WI38 (cell line): ENCODE measurements at regions not wholly inside any gene's neighbourhood (a gene's known extent, or its start where the extent isn't known, plus 50 kb on each side); places are given as distances from the start of the nearest gene placed in this dataset.

Source experiments
- H3K4me3 ChIP-seq: 2 replicates; pipeline ENCODE4 v1.5.1; 2011; ENCODE audit warnings: low read depth, mild to moderate bottlenecking, control low read depth, low read length
- TF ChIP-seq, protein P1 (sequence below): IDR thresholded peaks from 2 replicates; pipeline ENCODE4 v1.5.1; 2012; ENCODE audit warnings: low read depth, mild to moderate bottlenecking, control low read depth, low read length

DNA sequence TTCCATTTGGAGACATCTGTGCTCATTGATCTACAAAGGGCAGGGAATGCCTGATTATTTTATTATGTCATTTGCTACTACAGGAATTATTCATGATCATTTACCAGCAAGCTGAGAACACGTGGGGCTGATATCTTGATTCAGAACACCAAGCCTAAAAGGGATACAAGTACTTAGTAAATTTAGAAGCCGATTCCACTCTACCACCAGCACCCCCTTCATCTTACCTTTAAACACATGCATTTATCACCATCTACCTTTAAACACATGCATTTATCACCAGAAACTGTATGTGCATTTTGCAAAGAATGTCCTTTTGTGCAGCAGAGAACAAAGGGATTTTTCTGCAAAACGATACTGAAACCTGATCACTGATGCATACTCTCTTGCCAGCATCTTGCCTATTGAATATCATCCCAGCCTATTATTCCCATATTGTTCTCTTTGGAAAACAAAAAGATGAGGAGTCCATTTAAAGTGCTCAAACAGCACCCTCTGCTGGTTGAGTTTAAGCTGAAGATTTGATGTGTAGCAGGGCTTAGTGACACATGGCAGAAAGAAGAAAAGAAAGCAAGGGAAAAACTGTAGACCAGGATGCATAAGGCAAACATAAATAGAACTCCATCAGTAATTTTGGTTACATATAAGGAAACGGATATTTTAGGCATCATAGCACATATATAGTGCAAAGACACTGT lies 132.6 kb upstream of the PLEKHG7 start:
- H3K4me3 ChIP-seq, result no peak overlapping the region
- TF ChIP-seq, protein P1, sequence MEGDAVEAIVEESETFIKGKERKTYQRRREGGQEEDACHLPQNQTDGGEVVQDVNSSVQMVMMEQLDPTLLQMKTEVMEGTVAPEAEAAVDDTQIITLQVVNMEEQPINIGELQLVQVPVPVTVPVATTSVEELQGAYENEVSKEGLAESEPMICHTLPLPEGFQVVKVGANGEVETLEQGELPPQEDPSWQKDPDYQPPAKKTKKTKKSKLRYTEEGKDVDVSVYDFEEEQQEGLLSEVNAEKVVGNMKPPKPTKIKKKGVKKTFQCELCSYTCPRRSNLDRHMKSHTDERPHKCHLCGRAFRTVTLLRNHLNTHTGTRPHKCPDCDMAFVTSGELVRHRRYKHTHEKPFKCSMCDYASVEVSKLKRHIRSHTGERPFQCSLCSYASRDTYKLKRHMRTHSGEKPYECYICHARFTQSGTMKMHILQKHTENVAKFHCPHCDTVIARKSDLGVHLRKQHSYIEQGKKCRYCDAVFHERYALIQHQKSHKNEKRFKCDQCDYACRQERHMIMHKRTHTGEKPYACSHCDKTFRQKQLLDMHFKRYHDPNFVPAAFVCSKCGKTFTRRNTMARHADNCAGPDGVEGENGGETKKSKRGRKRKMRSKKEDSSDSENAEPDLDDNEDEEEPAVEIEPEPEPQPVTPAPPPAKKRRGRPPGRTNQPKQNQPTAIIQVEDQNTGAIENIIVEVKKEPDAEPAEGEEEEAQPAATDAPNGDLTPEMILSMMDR, result peak; percentile 36; the same call in 1 of the 2 replicates

GRCh38 chr12:92568691-92569090 lies 134.1 kb upstream of the PLEKHG7 start:
- TF ChIP-seq, protein P1, result no peak
- H3K4me3 ChIP-seq, result no peak overlapping the region

DNA sequence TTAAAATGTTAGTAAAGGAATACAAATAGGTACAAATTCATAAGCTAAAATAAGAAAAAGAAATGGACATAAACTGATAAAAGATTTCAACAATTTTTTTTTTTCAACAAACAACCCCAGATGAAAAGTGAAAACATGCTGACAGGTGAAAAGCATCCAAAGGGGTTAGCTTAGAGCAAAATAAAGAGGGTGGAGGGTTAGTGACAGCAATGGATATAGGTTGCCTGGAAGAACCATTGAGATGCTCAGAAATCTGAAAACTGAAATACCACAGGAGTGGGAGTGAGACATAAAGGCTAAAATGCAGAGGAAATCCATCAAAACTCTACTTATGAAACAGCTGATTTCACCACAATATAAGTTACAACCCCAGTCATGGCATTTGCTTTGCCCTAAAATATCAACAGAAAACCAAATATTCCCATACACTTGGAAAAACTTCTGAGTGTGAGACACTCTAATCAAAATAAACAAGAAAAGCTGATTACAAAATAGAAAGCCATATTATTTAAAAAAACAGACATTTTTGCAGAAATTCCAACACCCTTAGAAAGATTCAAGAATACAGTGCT lies 136.3 kb upstream of the PLEKHG7 start:
- TF ChIP-seq, protein P1, result no peak

GRCh38 chr12:92563819-92564218 lies 139.0 kb upstream of the PLEKHG7 start:
- TF ChIP-seq, protein P1, result no peak

More for the DNA sequence above, 136.3 kb upstream of the PLEKHG7 start:
- H3K4me3 ChIP-seq, result no peak overlapping the region

GRCh38 chr12:92562063-92562734 lies 140.6 kb upstream of the PLEKHG7 start:
- TF ChIP-seq, protein P1, result no peak
- no peak overlapping the region for H3K4me3 ChIP-seq

More at GRCh38 chr12:92563819-92564218, 139.0 kb upstream of the PLEKHG7 start:
- no peak overlapping the region for H3K4me3 ChIP-seq

DNA sequence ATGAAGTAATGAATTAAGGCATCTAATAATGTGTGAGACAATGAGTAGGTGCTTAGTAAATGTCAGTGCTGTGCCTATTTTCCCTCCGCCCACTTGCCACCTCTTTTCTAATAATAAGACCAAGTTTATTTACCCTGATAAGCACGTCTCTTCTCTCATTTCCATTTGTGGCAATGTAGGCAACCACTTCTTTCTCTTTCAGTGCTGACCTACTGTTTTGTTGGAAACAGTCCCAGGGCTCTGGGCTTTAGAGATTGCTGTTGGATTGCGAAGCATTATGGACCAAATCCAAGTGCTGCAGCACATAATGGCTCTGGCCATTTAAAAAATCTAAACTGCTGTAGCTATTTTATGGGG lies 141.3 kb upstream of the PLEKHG7 start:
- TF ChIP-seq, protein P1, result no peak
- no peak overlapping the region for H3K4me3 ChIP-seq
